ENCODE measurements at regions not wholly inside any gene's neighbourhood (a gene's known extent, or its start where the extent isn't known, plus 50 kb on each side); places are given as distances from the start of the nearest gene placed in this dataset.

GRCh38 chr15:91803260-91803659 is 50.2 kb upstream of the SLCO3A1 start:
- H2AFZ ChIP-seq (ENCODE audit: low read length), result no peak overlapping the region
- no peaks in the 10 kb centered on the region for H3K36me3 ChIP-seq (ENCODE audit: control insufficient read depth, insufficient read depth, low read length)
- no peaks in the 10 kb centered on the region for H3K4me1 ChIP-seq (ENCODE audit: control insufficient read depth, extremely low read depth, insufficient read depth, low read length)
- H3K4me3 ChIP-seq (replicated peaks in 1 of 4; ENCODE audit: control extremely low read depth in 1 of 4, insufficient read depth in 1 of 4, low read depth in 3 of 4, low read length in 4 of 4), result no peak overlapping the region
- H3K4me2 ChIP-seq (ENCODE audit: extremely low read depth, insufficient read depth, low read length), result no peak overlapping the region
- H3K9me3 ChIP-seq (ENCODE audit: control insufficient read depth, insufficient read depth, low read depth, low read length), result no peaks in the 10 kb centered on the region
- no peak for DNase-seq (ENCODE audit: low read depth in 2 of 2)
- no peaks in the 10 kb centered on the region for H4K20me1 ChIP-seq (ENCODE audit: control insufficient read depth, extremely low read depth, insufficient read depth, low read length)
- no peak for TF ChIP-seq EZH2 (IDR thresholded peaks at IDR 0.05; ENCODE audit: low read length, missing control alignments)
- H3K9ac ChIP-seq (ENCODE audit: insufficient read depth, low read length), result no peak overlapping the region
- H3K79me2 ChIP-seq (ENCODE audit: control insufficient read depth, insufficient read depth, low read length), result no peaks in the 10 kb centered on the region
- H3K27me3 ChIP-seq (ENCODE audit: control insufficient read depth, insufficient read depth, low read length), result no peaks in the 10 kb centered on the region
- H3K27ac ChIP-seq (ENCODE audit: insufficient read depth, low read length), result no peak overlapping the region
